H9 (cell line): ENCODE measurements at regions not wholly inside any gene's neighbourhood (a gene's known extent, or its start where the extent isn't known, plus 50 kb on each side); places are given as distances from the start of the nearest gene placed in this dataset.

Source experiments
- DNase-seq: peaks from one replicate; pipeline ENCODE4 v3.0.0-alpha.2; 2017
- H2AFZ ChIP-seq: one replicate; pipeline ENCODE4 v1.6.1; 2013; ENCODE audit warnings: mild to moderate bottlenecking, low read length, control low read depth, moderate library complexity
- H2AK5ac ChIP-seq: 2 replicates; pipeline ENCODE4 v1.6.1; 2013; ENCODE audit warnings: low read length, control low read depth, mixed read lengths; ENCODE audit not compliant: insufficient read length
- H2BK120ac ChIP-seq: one replicate; pipeline ENCODE4 v1.6.1; 2013; ENCODE audit warnings: low read depth, mild to moderate bottlenecking, low read length, control low read depth, inconsistent platforms; ENCODE audit not compliant: poor library complexity, severe bottlenecking
- H2BK12ac ChIP-seq: 2 replicates; pipeline ENCODE4 v1.6.1; 2013; ENCODE audit warnings: low read length, control low read depth, mixed read lengths, low read depth; ENCODE audit not compliant: insufficient read length
- H2BK15ac ChIP-seq: 2 replicates; pipeline ENCODE4 v1.6.1; 2013; ENCODE audit warnings: low read depth, low read length, control low read depth
- H2BK20ac ChIP-seq: one replicate; pipeline ENCODE4 v1.6.1; 2013; ENCODE audit warnings: low read depth, mild to moderate bottlenecking, low read length, control low read depth, inconsistent platforms; ENCODE audit not compliant: poor library complexity, severe bottlenecking
- H2BK5ac ChIP-seq: 2 replicates; pipeline ENCODE4 v1.6.1; 2013; ENCODE audit warnings: low read length, control low read depth, mixed read lengths; ENCODE audit not compliant: insufficient read length
- H3K14ac ChIP-seq: 2 replicates; pipeline ENCODE4 v1.6.1; 2013; ENCODE audit warnings: low read length, control low read depth; ENCODE audit not compliant: insufficient read depth
- H3K18ac ChIP-seq: 2 replicates; pipeline ENCODE4 v1.6.1; 2013; ENCODE audit warnings: low read depth, mild to moderate bottlenecking, mixed read lengths, low read length, control low read depth; ENCODE audit not compliant: insufficient read length
- H3K23ac ChIP-seq: 2 replicates; pipeline ENCODE4 v1.6.1; 2013; ENCODE audit warnings: low read length, control low read depth, mixed read lengths, low read depth; ENCODE audit not compliant: insufficient read length
- H3K23me2 ChIP-seq: 2 replicates; pipeline ENCODE4 v1.6.1; 2013; ENCODE audit warnings: low read depth, mild to moderate bottlenecking, mixed read lengths, low read length, control low read depth; ENCODE audit not compliant: insufficient read length, poor library complexity, severe bottlenecking
- H3K27ac ChIP-seq: 2 replicates; pipeline ENCODE4 v1.5.1; 2013; ENCODE audit warnings: low read length, control low read depth, mixed read lengths, low read depth; ENCODE audit not compliant: insufficient read length
- H3K27me3 ChIP-seq: 2 replicates; pipeline ENCODE4 v1.6.1; 2013; ENCODE audit warnings: low read length, control low read depth, inconsistent platforms; ENCODE audit not compliant: insufficient read depth
- H3K4ac ChIP-seq: 2 replicates; pipeline ENCODE4 v1.6.1; 2013; ENCODE audit warnings: low read depth, mild to moderate bottlenecking, control low read depth, inconsistent platforms, low read length, moderate library complexity
- H3K4me1 ChIP-seq: 2 replicates; pipeline ENCODE4 v1.6.1; 2013; ENCODE audit warnings: low read length, control low read depth, inconsistent platforms; ENCODE audit not compliant: insufficient read depth
- H3K4me2 ChIP-seq: 2 replicates; pipeline ENCODE4 v1.6.1; 2013; ENCODE audit warnings: low read length, control low read depth, mixed read lengths; ENCODE audit not compliant: insufficient read length, insufficient read depth
- H3K56ac ChIP-seq: 2 replicates; pipeline ENCODE4 v1.6.1; 2013; ENCODE audit warnings: low read depth, mild to moderate bottlenecking, mixed read lengths, low read length, control low read depth; ENCODE audit not compliant: insufficient read length
- H3K79me1 ChIP-seq: 2 replicates; pipeline ENCODE4 v1.6.1; 2013; ENCODE audit warnings: low read depth, mild to moderate bottlenecking, moderate library complexity, low read length, control low read depth, inconsistent platforms; ENCODE audit not compliant: insufficient read depth, poor library complexity, severe bottlenecking
- H3K79me2 ChIP-seq: 2 replicates; pipeline ENCODE4 v1.6.1; 2013; ENCODE audit warnings: low read length, control low read depth, inconsistent platforms; ENCODE audit not compliant: insufficient read depth
- H3K9ac ChIP-seq: 2 replicates; pipeline ENCODE4 v1.6.1; 2013; ENCODE audit warnings: low read length, control low read depth, mixed read lengths; ENCODE audit not compliant: insufficient read length; ENCODE audit errors: extremely low read depth
- H3K9me3 ChIP-seq: one replicate; pipeline ENCODE4 v1.6.1; 2013; ENCODE audit warnings: low read depth, low read length, inconsistent platforms; ENCODE audit not compliant: control insufficient read depth
- H3T11ph ChIP-seq: one replicate; pipeline ENCODE4 v1.6.1; 2013; ENCODE audit warnings: mild to moderate bottlenecking, low read length, control low read depth, inconsistent platforms
- H4K20me1 ChIP-seq: one replicate; pipeline ENCODE4 v1.6.1; 2013; ENCODE audit not compliant: control insufficient read depth, insufficient read length, insufficient read depth
- H4K5ac ChIP-seq: 2 replicates; pipeline ENCODE4 v1.6.1; 2013; ENCODE audit warnings: low read depth, mild to moderate bottlenecking, mixed read lengths, low read length, control low read depth; ENCODE audit not compliant: insufficient read length
- H4K8ac ChIP-seq: replicated peaks from 2 replicates; pipeline ENCODE4 v1.6.1; 2013; ENCODE audit warnings: low read length, control low read depth, mixed read lengths, low read depth; ENCODE audit not compliant: insufficient read length
- H4K91ac ChIP-seq: 2 replicates; pipeline ENCODE4 v1.6.1; 2013; ENCODE audit warnings: low read depth, mild to moderate bottlenecking, moderate library complexity, mixed read lengths, low read length, control low read depth; ENCODE audit not compliant: insufficient read length
- H3K27ac Mint-ChIP-seq, 3 experiments: 2 replicates in 2 of 3; 3 replicates in 1 of 3; pipeline ENCODE4 v1.8.0; 2020 to 2021; ENCODE audit warnings: mixed read lengths in 3 of 3, mild to moderate bottlenecking in 1 of 3, moderate library complexity in 1 of 3
- H3K27me3 Mint-ChIP-seq: 2 replicates; pipeline ENCODE4 v1.8.0; 2021; ENCODE audit warnings: low read depth, mild to moderate bottlenecking, moderate library complexity, mixed read lengths
- H3K36me3 Mint-ChIP-seq, 3 experiments: 2 replicates in 2 of 3; 3 replicates in 1 of 3; pipeline ENCODE4 v1.8.0; 2020 to 2021; ENCODE audit warnings: low read depth in 3 of 3, mixed read lengths in 3 of 3; ENCODE audit not compliant: insufficient read depth in 1 of 3
- H3K4me1 Mint-ChIP-seq, 2 experiments: 2 replicates each; pipeline ENCODE4 v1.8.0; 2020; ENCODE audit warnings: mixed read lengths in 2 of 2
- H3K4me3 Mint-ChIP-seq, 2 experiments: 2 replicates in 1 of 2; 3 replicates in 1 of 2; pipeline ENCODE4 v1.8.0; 2020 to 2021; ENCODE audit warnings: mild to moderate bottlenecking in 2 of 2, mixed read lengths in 2 of 2, moderate library complexity in 1 of 2
- H3K9me3 Mint-ChIP-seq, 2 experiments: 2 replicates in 1 of 2; 3 replicates in 1 of 2; pipeline ENCODE4 v1.8.0; 2020; ENCODE audit warnings: mild to moderate bottlenecking in 2 of 2, mixed read lengths in 2 of 2, moderate library complexity in 1 of 2
- CTCF ChIP-seq: fragments of 200-600 bp; sonication (generic); conservative IDR thresholded peaks from 3 replicates; pipeline ENCODE4 v1.8.0; 2021; ENCODE audit warnings: antibody characterized with exemption, mild to moderate bottlenecking
- WGBS: extraction: QIAGEN DNeasy Blood & Tissue Kit; methylation state at CpG from one replicate; pipeline ENCODE4 v1.1.7; 2013; ENCODE audit warnings: missing lambda C conversion rate, low lambda C conversion rate, mixed read lengths; ENCODE audit not compliant: insufficient read length; ENCODE audit errors: extremely low coverage; 5-methylcytosine and 5-hydroxymethylcytosine counted together

GRCh38 chr20:11204926-11205768 lies 531.3 kb upstream of the JAG1 start:
- peak; percentile 69 for DNase-seq

More at GRCh38 chr20:11204926-11205768, 531.3 kb upstream of the JAG1 start:
- H4K91ac ChIP-seq, result no peak overlapping the region
- H2BK15ac ChIP-seq, result no peak overlapping the region
- H4K20me1 ChIP-seq, result no peaks in the 10 kb centered on the region
- H2AFZ ChIP-seq, result peak overlapping the region; percentile 56
- no peak overlapping the region for H3K18ac ChIP-seq
- no peak overlapping the region for H3K9ac ChIP-seq
- no peaks in the 10 kb centered on the region for H3K79me2 ChIP-seq
- Mint-ChIP-seq H3K27me3 (no peaks in the 10 kb centered on the region), H3K4me1 (peaks cover 15 to 22% of the 10 kb centered on the region in 2 experiments), H3K9me3 (no peaks in the 10 kb centered on the region; a peak in 1 of 5 replicates), H3K36me3 (no peaks in the 10 kb centered on the region), H3K27ac (no peak overlapping the region), H3K4me3 (no peak overlapping the region)
- no peak overlapping the region for H2BK12ac ChIP-seq
- H3K4ac ChIP-seq, result no peak overlapping the region
- H3K27ac ChIP-seq, result no peak overlapping the region
- no peak overlapping the region for H2BK120ac ChIP-seq
- no peaks in the 10 kb centered on the region for H3K9me3 ChIP-seq
- TF ChIP-seq CTCF, result peak; percentile 91
- no peak overlapping the region for H4K5ac ChIP-seq
- H3K23me2 ChIP-seq, result no peaks in the 10 kb centered on the region
- no peaks in the 10 kb centered on the region for H3K4me1 ChIP-seq
- no peak overlapping the region for H3K56ac ChIP-seq
- no peaks in the 10 kb centered on the region for H3K27me3 ChIP-seq
- no peak overlapping the region for H3K23ac ChIP-seq
- no peak overlapping the region for H3T11ph ChIP-seq
- no peak overlapping the region for H2BK20ac ChIP-seq
- no peak overlapping the region for H3K14ac ChIP-seq
- H4K8ac ChIP-seq, result no peak overlapping the region
- H2BK5ac ChIP-seq, result no peak overlapping the region
- no peak overlapping the region for H2AK5ac ChIP-seq
- WGBS, result no CpG with 5 or more reads among the region's 4 CpGs
- H3K4me2 ChIP-seq, result no peak overlapping the region
- no peaks in the 10 kb centered on the region for H3K79me1 ChIP-seq
